ENCODE measurements at regions not wholly inside any gene's neighbourhood (a gene's known extent, or its start where the extent isn't known, plus 50 kb on each side); places are given as distances from the start of the nearest gene placed in this dataset.

DNA sequence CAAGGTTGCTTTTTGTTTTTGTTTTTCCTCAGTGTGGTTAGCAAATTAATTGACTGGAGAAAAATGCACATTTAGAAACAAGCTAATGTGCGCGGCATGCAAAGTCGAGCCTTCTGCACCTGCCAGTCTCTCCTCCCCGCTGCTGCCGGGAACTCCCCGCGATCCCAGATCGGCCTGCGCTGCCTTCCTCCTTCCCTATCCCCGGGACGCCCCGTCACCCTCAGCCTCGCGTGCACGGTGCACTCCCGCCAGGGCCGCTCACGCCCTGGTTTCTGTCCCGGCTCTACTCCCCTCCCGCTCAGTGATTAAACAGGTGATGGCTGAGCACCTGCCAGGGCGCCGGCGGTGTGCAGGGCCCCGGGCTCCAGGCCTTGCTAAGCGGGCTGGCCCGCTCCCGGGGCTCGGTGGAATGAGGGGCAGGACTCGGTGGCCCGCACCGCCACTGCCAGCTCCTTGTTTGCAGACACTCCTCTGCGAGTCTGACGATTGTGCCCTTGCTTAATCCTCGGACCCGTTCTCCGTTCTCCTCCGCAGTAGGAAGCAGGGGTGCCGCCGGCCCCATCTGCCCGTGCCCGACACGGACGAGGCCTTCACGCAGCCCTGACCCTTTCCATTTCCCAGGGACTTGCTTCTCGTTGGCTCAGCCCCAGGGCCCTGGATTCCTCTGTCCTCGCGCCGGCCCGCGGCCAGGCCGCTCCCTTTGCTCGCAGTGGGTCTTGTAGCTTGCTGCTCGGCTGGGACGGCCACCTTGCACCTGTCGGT, 143.4 kb downstream of the TRIML1 start:
- TF ChIP-seq, protein P1, sequence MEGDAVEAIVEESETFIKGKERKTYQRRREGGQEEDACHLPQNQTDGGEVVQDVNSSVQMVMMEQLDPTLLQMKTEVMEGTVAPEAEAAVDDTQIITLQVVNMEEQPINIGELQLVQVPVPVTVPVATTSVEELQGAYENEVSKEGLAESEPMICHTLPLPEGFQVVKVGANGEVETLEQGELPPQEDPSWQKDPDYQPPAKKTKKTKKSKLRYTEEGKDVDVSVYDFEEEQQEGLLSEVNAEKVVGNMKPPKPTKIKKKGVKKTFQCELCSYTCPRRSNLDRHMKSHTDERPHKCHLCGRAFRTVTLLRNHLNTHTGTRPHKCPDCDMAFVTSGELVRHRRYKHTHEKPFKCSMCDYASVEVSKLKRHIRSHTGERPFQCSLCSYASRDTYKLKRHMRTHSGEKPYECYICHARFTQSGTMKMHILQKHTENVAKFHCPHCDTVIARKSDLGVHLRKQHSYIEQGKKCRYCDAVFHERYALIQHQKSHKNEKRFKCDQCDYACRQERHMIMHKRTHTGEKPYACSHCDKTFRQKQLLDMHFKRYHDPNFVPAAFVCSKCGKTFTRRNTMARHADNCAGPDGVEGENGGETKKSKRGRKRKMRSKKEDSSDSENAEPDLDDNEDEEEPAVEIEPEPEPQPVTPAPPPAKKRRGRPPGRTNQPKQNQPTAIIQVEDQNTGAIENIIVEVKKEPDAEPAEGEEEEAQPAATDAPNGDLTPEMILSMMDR (conservative IDR thresholded peaks at IDR 0.05; ENCODE audit: low read depth, low read length) = no peak
- TF ChIP-seq POLR2A (IDR thresholded peaks at IDR 0.05; ENCODE audit: low read depth, low read length) (no peak), BHLHE40 (IDR thresholded peaks at IDR 0.05; ENCODE audit: low read depth, low read length) (no peak), SMC3 (IDR thresholded peaks at IDR 0.05; ENCODE audit: low read depth, low read length) (no peak), CEBPB (IDR thresholded peaks at IDR 0.05; ENCODE audit: low read depth, low read length) (no peak), RCOR1 (IDR thresholded peaks at IDR 0.05; ENCODE audit: insufficient replicate concordance, low read length) (no peak), CHD1 (IDR thresholded peaks at IDR 0.05; ENCODE audit: low read depth, low read length) (no peak)

Data from IMR-90 (cell line).